Ovary (tissue), 3 donors: ENCODE measurements at regions not wholly inside any gene's neighbourhood (a gene's known extent, or its start where the extent isn't known, plus 50 kb on each side); places are given as distances from the start of the nearest gene placed in this dataset.

Source experiments
- CTCF ChIP-seq, 3 donors: fragments of 450-650 bp in 2 of 3; fragments of 200-600 bp in 1 of 3; IDR thresholded peaks; one replicate each; pipeline versions ENCODE4 v1.5.1 to v1.8.0; 2016 to 2022; ENCODE audit warnings: antibody characterized with exemption in 3 of 3, mild to moderate bottlenecking in 1 of 3
- EP300 ChIP-seq: sonication (generic); formaldehyde crosslinking; IDR thresholded peaks from one replicate; pipeline ENCODE4 v1.6.1; 2017; ENCODE audit warnings: antibody characterized with exemption
- POLR2A ChIP-seq: fragments of 450-650 bp; IDR thresholded peaks from one replicate; pipeline ENCODE4 v1.6.1; 2017; ENCODE audit warnings: antibody characterized with exemption, mild to moderate bottlenecking, moderate library complexity
- donor health status: DM: no; HTN: no; CAD: no.

- TF ChIP-seq POLR2A (no peak), CTCF (IDR thresholded peaks at IDR 0.05) (no peak), EP300 (no peak)
Observed at GRCh38 chr12:125412506-125412905, 347.3 kb downstream of the AACS start.
